ENCODE measurements at regions not wholly inside any gene's neighbourhood (a gene's known extent, or its start where the extent isn't known, plus 50 kb on each side); places are given as distances from the start of the nearest gene placed in this dataset.

DNA sequence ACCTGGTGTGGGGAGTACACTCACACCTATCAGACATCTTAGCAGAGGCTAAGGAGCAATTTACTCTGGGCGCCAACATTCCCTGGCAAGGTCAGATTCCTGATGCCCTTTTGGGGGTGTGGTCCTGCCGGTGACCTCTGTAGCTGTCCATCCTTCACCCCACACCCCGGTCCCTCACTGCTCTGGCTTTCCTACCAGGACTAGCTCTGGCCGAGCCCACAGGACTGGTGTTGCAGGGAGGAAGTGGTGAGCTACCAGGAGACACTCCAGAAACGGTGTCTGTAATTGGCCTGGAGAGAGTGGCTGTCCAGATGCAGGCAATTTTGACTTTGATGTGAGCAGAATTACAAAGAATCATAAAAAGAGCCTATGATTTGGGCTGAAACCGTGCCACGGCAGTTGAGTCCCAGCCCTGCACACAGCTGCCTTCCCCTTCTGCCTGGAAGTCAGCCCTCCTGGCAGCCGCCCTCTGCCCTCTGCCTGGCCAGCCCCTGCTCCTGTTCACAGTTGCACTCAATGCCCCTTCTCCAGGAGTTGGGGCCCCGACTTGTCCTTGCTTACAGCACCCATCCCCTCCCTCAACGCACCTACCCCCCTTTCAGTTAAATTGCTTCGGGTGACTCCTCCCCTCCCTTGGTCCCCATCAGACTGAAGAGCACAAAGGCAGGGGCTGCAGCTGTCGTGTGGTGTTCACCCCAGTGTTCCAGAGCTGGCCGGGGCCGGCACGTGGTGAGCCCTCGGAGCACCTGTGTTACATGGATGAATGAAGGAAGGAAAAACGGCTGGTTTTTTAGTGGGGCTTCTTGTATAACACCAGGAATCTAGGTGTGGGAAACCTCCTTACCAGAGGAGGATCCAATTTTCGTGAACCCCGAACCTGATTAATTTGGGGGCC, 80.2 kb upstream of the TPM1 start:
- DNase-seq = no peak
- no peak for TF ChIP-seq POLR2AphosphoS5 (IDR thresholded peaks at IDR 0.05)
- TF ChIP-seq EP300 (IDR thresholded peaks at IDR 0.05) = no peak
- no peak for TF ChIP-seq POLR2A (IDR thresholded peaks at IDR 0.05)
- TF ChIP-seq, protein P1, sequence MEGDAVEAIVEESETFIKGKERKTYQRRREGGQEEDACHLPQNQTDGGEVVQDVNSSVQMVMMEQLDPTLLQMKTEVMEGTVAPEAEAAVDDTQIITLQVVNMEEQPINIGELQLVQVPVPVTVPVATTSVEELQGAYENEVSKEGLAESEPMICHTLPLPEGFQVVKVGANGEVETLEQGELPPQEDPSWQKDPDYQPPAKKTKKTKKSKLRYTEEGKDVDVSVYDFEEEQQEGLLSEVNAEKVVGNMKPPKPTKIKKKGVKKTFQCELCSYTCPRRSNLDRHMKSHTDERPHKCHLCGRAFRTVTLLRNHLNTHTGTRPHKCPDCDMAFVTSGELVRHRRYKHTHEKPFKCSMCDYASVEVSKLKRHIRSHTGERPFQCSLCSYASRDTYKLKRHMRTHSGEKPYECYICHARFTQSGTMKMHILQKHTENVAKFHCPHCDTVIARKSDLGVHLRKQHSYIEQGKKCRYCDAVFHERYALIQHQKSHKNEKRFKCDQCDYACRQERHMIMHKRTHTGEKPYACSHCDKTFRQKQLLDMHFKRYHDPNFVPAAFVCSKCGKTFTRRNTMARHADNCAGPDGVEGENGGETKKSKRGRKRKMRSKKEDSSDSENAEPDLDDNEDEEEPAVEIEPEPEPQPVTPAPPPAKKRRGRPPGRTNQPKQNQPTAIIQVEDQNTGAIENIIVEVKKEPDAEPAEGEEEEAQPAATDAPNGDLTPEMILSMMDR (IDR thresholded peaks at IDR 0.05) = no peak
- Histone ChIP-seq H3K4me1 (peaks cover 0 to 16% (median 5%) of the 10 kb centered on the region in 4 donors), H3K27me3 (no peaks in the 10 kb centered on the region), H3K4me3 (no peak overlapping the region), H3K9me3 (no peaks in the 10 kb centered on the region), H3K27ac (no peak overlapping the region), H3K36me3 (no peaks in the 10 kb centered on the region)
- 81 to 86% (median 84%) methylated on average over 19 of the region's 19 CpGs for WGBS, 5 donors
- intact Hi-C loops (cut with DNase I; ENCODE audit: low total_unique reads) = no loop called here

DNA sequence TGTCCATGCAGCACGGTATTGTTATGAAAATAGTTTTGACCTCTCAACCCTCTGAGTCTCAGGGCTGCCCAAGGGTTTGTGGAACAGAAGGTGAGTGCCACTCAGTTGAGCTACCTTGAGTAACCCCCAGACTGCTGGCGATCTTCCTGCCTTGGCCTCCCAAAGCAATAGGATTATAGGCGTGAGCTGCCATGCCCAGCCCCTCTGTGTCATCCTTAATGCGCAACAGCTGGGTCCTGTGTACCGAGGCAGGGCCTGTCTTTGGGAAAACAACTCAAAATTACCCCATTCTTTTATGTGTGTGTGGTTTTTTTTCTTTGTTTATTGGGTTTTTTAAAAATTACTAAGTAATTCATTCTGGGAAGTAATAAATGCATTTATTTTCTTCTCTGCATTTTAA, 78.3 kb upstream of the TPM1 start:
- 77 to 85% (median 83%) methylated on average over 5 of the region's 5 CpGs for WGBS, 5 donors
- H3K27ac ChIP-seq = no peak overlapping the region

DNA sequence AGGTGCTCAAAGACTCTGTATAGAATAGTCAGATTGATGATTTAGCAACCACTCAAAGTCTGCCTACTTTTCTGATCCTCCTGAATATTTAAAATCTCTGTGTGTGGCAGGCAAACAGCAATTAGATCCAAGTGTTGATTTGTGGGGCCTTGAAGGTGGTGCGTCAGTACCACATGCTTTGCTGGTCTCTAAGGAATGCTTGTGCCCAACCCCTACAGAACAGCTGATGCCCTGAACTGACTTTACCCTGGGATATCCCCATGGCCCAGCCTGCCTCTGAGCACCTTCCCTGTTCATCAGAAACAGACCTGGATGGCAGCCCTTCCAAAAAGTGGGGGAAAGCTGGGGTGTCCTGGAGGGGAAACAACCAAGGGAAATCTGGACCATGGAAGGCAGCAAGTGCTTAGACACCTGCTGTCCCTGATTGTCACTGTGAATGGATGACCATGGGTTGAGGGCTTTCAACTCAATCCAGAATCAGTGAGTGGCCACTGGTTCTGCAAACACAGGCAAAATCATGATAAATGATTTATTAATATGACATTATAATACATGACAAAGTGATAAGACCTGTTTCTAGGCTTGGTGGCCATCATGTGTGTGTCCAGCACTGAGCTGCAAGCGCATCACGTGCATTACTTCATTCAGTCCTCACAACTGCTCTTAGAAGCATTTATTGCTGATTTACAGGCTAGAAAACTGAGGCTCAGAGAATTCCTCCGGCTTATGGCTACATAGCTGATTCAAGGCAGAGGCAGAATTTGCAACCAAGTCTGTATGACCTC, 76.1 kb upstream of the TPM1 start:
- intact Hi-C loops (cut with DNase I; ENCODE audit: low total_unique reads) = no loop called here
- H3K9me3 ChIP-seq = no peaks in the 10 kb centered on the region
- no peaks in the 10 kb centered on the region for H3K36me3 ChIP-seq
- no peaks in the 10 kb centered on the region for H3K4me1 ChIP-seq
- no peak overlapping the region for H3K27ac ChIP-seq
- WGBS, 5 donors = 93 to 98% (median 96%) methylated on average over 4 of the region's 4 CpGs
- no peaks in the 10 kb centered on the region for H3K27me3 ChIP-seq
- H3K4me3 ChIP-seq = no peak overlapping the region
- TF ChIP-seq, protein P1 (IDR thresholded peaks at IDR 0.05) = no peak
- DNase-seq = no peak

More for the DNA sequence above, 78.3 kb upstream of the TPM1 start:
- H3K4me1 ChIP-seq = peaks cover 0 to under 1% (median 0%) of the 10 kb centered on the region in 4 donors
- no peaks in the 10 kb centered on the region for H3K27me3 ChIP-seq
- DNase-seq = no peak
- H3K36me3 ChIP-seq = no peaks in the 10 kb centered on the region
- intact Hi-C loops (cut with DNase I; ENCODE audit: low total_unique reads) = no loop called here
- no peak overlapping the region for H3K4me3 ChIP-seq
- TF ChIP-seq EP300 (IDR thresholded peaks at IDR 0.05) (no peak), POLR2A (IDR thresholded peaks at IDR 0.05) (no peak), POLR2AphosphoS5 (IDR thresholded peaks at IDR 0.05) (peak in 1 of 3 donors; percentile 6)
- TF ChIP-seq, protein P1 (IDR thresholded peaks at IDR 0.05) = no peak
- H3K9me3 ChIP-seq = no peaks in the 10 kb centered on the region

DNA sequence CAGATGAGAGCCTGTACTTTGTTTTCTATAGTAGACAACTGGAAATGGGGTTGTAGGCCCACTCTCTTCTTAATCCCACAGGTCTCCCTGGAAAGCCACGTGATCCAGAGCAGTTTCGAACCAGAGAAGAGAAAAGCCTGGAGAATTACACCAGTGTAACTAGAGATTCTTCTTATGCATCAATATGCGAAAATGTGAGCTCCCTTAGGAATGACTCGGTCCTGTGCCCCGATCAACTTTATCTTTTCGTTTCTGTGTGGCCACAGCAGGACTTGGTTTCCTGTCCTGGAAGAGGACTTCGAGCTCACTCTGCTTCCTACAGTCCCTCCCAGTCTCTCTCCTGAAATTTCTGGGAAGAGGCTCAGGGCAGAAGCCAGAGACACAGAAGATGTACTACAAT, 73.8 kb upstream of the TPM1 start:
- H3K9me3 ChIP-seq = no peaks in the 10 kb centered on the region

More for the DNA sequence above, 73.8 kb upstream of the TPM1 start:
- TF ChIP-seq POLR2A (IDR thresholded peaks at IDR 0.05) (no peak), POLR2AphosphoS5 (IDR thresholded peaks at IDR 0.05) (no peak), EP300 (IDR thresholded peaks at IDR 0.05) (no peak)
- TF ChIP-seq, protein P1 (IDR thresholded peaks at IDR 0.05) = no peak
- Histone ChIP-seq H3K27ac (no peak overlapping the region), H3K36me3 (no peaks in the 10 kb centered on the region), H3K4me1 (no peaks in the 10 kb centered on the region), H3K4me3 (no peak overlapping the region), H3K27me3 (no peaks in the 10 kb centered on the region)
- WGBS, 5 donors = 73 to 87% (median 82%) methylated on average over 7 of the region's 7 CpGs
- DNase-seq = no peak
- intact Hi-C loops (cut with DNase I; ENCODE audit: low total_unique reads) = no loop called here
